GM13976 (cell line): ENCODE measurements at regions not wholly inside any gene's neighbourhood (a gene's known extent, or its start where the extent isn't known, plus 50 kb on each side); places are given as distances from the start of the nearest gene placed in this dataset.

ENCODE experiments used
- DNase-seq: peaks from one replicate; pipeline ENCODE4 v3.0.0; 2012; ENCODE audit warnings: low spot score
- CTCF ChIP-seq: IDR thresholded peaks from 2 replicates; pipeline ENCODE4 v1.5.1; 2012; ENCODE audit warnings: borderline replicate concordance, mild to moderate bottlenecking; ENCODE audit not compliant: insufficient read depth; ENCODE audit errors: extremely low read depth, missing control alignments, control extremely low read depth
- in situ Hi-C: fragments of 300-500 bp; cut with MboI; formaldehyde crosslinking; loops from one replicate; pipeline ENCODE4 v1.12.0; 2022; ENCODE audit warnings: low sequenced_read_pairs, mixed read lengths, inconsistent platforms; ENCODE audit not compliant: unreplicated experiment

GRCh38 chr21:22650226-22650625 lies 1652.0 kb downstream of the NCAM2 start:
- in situ Hi-C loops, result no loop called here
- no peak for DNase-seq
- TF ChIP-seq CTCF, result no peak

- in situ Hi-C loops, result no loop called here
- no peak for DNase-seq
- TF ChIP-seq CTCF, result no peak
Measured at GRCh38 chr21:22657781-22658180, 1659.6 kb downstream of the NCAM2 start.

GRCh38 chr21:22670148-22670547 lies 1671.9 kb downstream of the NCAM2 start:
- in situ Hi-C loops, result no loop called here
- no peak for TF ChIP-seq CTCF
- DNase-seq, result no peak

GRCh38 chr21:22679207-22679606 lies 1681.0 kb downstream of the NCAM2 start:
- in situ Hi-C loops, result no loop called here
- no peak for TF ChIP-seq CTCF
- no peak for DNase-seq

GRCh38 chr21:22691658-22692057 lies 1693.4 kb downstream of the NCAM2 start:
- in situ Hi-C loops, result no loop called here
- TF ChIP-seq CTCF, result no peak
- DNase-seq, result no peak

GRCh38 chr21:22703521-22703920 lies 1705.3 kb downstream of the NCAM2 start:
- no peak for DNase-seq
- TF ChIP-seq CTCF, result no peak
- in situ Hi-C loops, result no loop called here

- DNase-seq, result no peak
- no peak for TF ChIP-seq CTCF
- in situ Hi-C loops, result no loop called here
Measured at GRCh38 chr21:22710721-22711120, 1712.5 kb downstream of the NCAM2 start.
